DOHH2 (cell line): ENCODE measurements at regions not wholly inside any gene's neighbourhood (a gene's known extent, or its start where the extent isn't known, plus 50 kb on each side); places are given as distances from the start of the nearest gene placed in this dataset.

Experiments
- EZH2phosphoT487 ChIP-seq: fragments of 200-600 bp; sonication (generic); IDR thresholded peaks from 2 replicates; pipeline ENCODE4 v1.6.1; 2017; ENCODE audit warnings: borderline replicate concordance, mild to moderate bottlenecking, antibody characterized with exemption, low read length, moderate library complexity, mixed read lengths
- TF ChIP-seq, protein P1 (sequence below): fragments of 200-600 bp; sonication (generic); IDR thresholded peaks from one replicate; pipeline ENCODE4 v1.5.1; 2014; ENCODE audit warnings: antibody characterized with exemption, mild to moderate bottlenecking, low read depth, low read length; ENCODE audit not compliant: poor library complexity, severe bottlenecking

- TF ChIP-seq, protein P1, sequence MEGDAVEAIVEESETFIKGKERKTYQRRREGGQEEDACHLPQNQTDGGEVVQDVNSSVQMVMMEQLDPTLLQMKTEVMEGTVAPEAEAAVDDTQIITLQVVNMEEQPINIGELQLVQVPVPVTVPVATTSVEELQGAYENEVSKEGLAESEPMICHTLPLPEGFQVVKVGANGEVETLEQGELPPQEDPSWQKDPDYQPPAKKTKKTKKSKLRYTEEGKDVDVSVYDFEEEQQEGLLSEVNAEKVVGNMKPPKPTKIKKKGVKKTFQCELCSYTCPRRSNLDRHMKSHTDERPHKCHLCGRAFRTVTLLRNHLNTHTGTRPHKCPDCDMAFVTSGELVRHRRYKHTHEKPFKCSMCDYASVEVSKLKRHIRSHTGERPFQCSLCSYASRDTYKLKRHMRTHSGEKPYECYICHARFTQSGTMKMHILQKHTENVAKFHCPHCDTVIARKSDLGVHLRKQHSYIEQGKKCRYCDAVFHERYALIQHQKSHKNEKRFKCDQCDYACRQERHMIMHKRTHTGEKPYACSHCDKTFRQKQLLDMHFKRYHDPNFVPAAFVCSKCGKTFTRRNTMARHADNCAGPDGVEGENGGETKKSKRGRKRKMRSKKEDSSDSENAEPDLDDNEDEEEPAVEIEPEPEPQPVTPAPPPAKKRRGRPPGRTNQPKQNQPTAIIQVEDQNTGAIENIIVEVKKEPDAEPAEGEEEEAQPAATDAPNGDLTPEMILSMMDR: no peak
- TF ChIP-seq EZH2phosphoT487: no peak
Observed at GRCh38 chr2:226338825-226339224, 460.8 kb downstream of the IRS1 start.
